CD4-positive, alpha-beta T cell treated with Interleukin-15 for 1 hour (primary cell): ENCODE measurements at regions not wholly inside any gene's neighbourhood (a gene's known extent, or its start where the extent isn't known, plus 50 kb on each side); places are given as distances from the start of the nearest gene placed in this dataset.
A peak's percentile ranks its signal among the peaks of the same experiment; 100 is the strongest.
"Not testable (repeated sequence)": the region's sequence is repeated elsewhere in the genome, so short reads cannot be mapped to it uniquely, and the experiment has no call there.

ENCODE experiments used
- DNase-seq: peaks from one replicate; pipeline ENCODE4 v3.0.0-alpha.2; 2020

DNA sequence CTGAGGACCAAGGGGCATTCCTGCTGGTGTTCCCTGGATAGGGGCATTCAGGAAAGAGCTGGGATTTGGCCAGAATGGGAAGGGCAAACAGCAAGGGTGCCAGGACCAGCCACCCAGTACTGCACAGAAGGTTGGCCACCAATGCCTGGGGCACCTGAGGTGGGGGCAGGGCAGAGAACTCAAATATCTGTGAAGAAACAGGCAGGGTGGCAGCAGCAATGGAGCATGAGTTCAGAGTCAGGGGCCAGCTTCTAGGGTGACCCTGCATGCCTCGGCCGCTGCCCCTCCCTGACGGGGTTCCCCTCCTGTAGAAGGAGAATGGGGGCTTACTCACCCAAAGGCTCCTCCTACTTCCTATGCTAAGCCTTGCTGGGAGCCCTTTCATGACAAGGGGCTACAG is 79.3 kb upstream of the SHANK2 start:
- DNase-seq = peak; percentile 6

DNA sequence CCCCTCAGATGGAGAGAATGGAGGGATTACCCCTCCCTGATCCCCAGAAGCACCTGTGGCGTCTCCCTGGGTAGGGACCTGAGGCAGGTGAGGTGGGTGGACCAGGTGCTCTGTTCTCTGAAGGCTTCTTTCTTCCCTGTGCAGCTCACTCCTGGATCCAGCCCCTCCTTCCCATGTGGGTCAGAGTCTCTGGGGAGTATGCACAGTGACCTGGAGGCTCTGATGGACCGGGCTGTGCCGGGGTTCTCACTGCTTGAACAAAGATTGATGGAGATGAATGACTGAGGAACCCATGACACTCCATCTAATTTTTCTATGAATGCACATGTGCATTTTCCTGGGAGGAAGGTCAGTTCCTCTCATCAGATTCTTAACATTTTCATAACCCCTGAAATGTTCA is 78.6 kb upstream of the SHANK2 start:
- no peak for DNase-seq

DNA sequence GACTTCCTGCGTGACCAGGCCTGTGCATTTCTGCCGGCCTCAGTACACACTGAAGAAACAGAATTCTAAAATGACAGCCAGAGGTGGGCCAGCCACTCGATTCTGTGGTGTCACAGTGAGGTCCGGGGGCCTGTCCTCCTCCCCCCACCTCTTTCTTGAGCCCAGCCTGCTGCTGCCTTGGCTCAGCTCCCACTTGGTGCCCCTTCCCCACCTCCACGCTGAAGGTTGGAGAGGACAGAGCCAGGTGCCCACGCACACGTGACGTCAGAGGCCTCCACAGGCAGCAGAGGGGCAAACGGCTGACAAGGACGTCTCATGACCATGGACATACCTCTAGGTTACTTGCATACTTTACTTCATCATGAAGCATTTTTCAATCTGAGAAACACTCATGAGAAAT is 78.0 kb upstream of the SHANK2 start:
- DNase-seq = peak; percentile 4

DNA sequence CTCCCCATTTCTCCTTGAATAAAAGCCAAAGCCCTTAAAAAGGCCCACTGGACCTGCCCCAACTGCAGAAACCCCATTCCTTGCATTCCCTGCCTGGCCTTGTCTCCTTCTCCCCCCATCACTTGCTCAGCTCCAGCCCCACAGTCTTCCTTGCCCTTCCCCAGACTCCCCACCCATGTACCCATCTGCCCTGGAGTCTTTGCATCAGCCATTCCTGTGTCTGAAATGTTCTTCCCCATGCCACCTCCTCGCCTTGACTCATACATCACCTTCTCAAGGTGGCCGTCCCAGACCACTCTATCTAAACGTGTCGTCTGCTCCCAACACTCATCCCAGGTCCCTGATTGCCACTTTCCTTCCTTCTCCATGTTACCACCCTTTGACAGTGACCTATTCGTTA is 77.4 kb upstream of the SHANK2 start:
- DNase-seq = peak; percentile 15

DNA sequence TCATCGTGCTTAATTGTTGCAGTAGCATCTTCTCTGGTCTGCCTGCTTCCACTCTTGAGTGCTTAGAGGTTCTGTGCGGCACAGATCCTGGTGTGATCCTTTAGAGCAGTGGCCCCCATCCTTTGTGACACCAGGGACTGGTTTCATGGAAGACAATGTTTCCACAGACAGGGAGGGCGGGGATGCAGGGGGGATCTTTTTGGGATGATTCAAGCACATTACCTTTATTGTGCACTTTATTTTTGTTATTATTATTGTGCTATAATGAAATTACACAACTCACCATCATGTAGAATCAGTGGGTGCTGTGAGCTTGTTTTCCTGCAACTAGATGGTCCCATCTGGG is 76.8 kb upstream of the SHANK2 start:
- no peak for DNase-seq

DNA sequence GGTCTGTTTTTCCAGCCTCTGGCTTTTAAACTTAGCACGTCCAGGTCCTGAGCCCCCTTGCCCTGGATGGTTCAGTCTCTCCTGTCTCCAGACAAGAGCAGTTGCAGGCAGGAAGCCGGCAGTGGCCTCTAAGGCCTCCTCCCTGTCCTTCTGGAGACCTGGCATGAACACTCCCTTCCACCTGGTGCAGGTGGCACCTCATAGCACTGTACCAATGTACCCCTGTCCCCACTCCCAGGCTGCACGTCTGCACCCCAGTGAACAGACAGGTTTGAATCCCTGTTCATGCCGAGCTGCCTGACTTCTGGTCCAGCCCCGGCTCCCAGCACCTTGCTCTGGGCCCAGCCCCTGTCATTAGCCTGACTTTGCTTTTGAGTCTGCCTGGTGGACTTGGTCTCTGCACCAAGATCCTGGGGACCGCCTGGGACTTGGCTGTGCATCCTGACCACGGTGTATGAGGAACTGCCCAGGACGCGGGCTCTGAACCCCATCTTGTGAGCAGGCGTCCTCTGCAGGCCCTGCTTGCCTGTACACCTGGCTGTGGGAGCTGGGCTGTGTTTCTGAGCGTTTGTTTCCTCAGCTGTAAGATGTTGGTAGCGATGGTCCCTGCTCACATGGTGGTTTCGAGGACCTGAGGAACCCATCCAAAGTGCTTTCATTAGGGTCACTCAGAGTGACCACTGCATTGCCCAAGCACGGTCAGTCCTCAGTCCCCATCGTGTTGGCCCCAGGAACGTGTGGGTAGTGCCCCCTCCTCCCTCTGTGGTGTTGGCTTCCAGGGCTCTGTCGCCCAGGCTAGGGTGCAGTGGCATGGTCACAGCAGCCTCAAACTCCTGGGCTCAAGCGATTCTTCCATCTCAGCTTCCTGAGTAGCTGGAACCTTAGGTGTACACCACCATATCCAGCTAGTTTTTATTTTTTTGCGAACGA is 75.0 kb upstream of the SHANK2 start:
- peak; percentile 11 for DNase-seq

DNA sequence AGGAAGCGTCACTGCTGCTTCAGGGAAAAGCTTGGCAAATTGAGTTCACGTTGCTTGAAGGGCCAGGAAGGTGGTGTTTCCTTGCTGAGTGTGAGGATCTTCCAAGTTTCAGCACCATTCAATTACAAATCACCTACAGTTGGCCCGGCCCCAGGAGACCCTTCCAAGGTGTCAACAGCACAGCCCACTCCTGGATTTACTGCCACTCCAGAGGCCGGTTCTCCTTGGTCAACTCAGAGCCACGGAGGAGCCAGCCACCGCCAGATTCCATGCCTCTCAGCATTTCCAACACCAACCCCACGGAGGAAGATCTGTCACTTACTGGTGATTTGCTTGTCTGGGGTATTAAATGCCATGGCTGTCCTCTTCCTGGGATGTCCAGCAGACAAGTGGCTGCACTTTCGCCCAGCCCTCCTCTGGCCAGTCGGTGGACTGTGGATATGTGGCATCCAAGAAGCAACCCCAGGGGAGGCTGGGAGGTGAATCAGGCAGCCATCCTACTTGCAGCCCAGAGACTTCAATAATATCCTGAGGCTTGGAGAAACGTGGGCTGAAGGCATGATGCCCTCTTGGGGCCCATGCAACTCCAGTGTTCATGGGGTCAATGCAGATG is 74.1 kb upstream of the SHANK2 start:
- peak; percentile 6 for DNase-seq

DNA sequence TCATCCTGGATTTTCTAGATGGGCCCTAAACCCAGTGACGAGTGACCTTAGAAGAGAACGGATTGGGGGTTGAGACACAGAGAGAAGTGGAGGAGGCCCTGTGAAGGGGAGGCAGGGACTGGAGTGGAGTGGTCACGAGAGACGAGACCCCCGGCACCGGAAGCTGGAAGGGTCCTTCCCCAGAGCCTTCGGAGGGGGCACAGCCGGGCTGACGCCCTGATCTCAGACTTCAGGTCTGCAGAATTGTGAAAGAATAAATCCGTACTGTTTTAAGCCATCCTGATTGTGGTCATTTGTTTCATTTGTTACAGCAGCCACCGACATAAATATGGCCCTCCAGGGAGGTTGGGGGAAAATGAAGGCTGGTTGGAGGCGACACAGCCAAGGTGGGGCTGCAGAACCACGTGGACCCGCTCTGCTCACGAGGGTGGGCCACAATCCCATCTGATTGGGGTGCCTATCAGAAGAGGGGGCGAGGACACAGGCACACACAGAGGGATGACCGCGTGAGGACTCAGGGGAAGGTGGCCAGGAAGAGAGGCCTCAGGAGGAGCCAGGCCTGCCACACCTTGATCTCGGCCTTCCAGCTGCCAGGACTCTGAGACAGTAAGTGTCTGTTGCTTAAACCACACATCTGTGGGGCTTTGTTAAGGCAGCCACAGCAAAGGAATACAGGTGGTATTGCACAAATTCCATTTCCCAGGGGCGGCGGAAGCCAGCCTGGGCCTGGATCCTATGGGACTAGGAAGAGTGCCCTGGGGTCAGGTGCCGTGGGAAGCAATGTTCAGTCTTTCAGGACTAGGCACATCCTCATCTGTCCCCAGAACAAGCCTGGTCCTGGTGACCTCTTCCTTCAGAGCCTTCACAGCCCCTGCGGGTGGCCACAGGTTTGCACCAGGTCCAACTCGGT is 73.3 kb upstream of the SHANK2 start:
- no peak for DNase-seq

DNA sequence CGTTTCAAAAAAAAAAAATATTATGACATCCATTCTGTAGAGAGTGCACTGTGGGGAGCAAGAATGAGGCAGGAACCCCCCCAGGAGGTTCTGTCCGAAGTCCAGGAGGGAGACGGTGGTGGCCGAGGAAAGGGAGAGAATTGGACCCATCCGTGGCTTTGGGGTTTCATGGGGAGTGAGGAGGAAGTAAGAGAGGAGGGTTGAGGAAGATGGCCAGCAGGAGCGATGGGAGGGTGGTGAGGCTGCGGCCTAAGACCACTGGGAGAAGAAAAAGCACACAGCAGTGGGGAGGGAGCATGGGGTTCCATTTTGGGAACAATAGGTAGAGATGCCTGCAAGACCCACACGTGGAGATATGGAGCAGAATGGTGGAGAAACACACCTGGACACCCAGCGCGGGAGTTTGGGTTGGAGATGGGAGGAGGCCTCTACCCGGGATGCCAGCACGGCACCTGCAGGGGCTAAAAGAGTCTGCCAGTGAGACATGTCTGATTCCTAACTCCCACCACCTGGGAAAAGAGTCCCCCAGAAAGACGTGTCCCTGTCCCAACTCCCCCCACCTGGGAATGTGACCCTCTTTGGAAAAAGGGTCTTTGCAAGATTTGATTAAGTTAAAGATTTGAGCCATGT is 72.5 kb upstream of the SHANK2 start:
- no peak for DNase-seq

DNA sequence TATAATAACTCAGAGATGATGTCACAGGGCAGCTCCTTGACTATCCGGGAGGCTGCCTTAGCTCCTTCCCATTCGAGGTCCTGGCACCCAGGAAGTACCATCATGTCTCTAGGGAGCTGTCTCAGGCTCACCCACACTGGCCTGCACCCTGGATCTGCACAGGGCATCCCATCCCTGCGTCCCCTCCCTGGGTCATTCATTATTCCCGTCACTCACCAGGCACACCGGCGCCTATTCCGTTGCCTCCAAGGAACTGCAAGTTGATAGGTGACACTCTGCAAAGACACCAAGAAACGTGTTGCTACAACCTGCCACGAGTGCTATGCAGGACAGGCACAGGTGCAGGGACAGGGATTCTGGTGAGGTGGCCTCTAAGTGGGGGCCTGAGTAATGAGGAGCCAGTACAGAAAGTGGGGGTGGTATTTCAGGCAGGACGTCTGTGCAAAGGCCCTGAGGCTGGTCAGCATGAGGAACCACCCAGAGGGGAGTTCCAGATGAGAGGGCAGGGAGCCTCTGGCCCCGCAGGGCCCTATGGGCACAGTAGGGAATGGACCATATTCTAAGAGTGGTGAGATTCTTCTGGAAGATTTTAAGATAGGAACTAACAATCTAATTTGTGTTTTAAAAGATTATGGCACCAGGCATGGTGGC is 71.6 kb upstream of the SHANK2 start:
- no peak for DNase-seq

DNA sequence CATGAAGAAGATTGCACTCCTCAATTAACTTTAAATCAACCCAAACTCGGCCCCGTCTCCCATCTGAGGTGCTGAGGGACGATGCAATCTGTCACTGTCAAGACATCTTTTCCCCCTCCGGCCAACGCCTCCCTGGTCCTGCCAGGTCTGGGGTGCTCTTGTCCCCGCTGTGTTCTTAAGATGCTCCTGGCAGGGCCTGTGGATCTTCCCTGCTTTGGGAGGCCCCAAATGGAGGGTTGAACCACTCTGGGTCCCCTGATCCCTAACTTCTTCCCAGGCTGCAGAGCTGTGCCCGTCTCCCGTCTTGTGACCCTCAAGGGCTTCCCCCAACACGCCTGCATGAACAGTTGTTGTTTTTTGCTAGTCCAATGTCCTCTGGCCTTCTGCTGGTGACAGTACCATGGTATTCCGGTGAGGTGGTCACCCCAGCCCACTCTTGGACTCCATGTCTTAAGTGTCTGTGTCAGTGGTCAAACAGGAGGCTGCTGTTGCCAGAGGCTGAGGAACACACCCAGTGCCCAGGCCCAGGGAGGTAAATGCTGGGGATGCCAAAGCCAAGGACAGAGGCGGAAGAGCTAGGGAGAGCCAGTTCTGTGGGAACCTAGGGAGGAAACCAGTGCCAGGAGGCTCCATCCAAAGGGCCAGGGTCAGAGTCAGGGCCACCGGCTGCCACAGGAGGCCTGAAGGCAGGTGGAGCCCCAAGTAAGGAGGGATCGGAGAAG is 70.6 kb upstream of the SHANK2 start:
- DNase-seq = no peak

DNA sequence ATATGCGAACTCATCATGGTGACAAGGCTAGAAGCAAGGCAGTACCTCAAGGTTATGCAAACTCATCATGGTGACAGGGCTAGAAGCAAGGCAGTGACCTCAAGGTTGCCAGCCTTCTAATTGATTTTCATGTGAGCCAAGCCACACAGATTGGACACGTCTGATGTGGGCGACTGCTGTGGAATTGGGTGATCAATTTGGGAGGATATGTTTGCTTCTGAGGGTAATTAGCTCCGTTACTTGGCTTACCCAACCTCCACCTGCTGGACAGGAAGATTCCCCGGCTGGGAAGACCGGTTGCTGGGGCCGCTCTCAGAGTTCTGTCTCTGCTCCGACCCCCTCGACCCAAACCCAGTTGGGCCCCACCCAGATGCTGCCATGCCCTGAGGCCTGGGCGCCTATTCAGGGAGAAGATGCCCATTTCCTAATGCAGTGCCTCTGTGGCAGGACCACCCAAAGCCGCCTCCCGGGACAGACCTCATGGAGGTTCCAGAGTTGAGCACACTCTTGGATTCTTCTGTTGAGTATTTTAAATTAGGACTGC is 69.9 kb upstream of the SHANK2 start:
- no peak for DNase-seq

DNA sequence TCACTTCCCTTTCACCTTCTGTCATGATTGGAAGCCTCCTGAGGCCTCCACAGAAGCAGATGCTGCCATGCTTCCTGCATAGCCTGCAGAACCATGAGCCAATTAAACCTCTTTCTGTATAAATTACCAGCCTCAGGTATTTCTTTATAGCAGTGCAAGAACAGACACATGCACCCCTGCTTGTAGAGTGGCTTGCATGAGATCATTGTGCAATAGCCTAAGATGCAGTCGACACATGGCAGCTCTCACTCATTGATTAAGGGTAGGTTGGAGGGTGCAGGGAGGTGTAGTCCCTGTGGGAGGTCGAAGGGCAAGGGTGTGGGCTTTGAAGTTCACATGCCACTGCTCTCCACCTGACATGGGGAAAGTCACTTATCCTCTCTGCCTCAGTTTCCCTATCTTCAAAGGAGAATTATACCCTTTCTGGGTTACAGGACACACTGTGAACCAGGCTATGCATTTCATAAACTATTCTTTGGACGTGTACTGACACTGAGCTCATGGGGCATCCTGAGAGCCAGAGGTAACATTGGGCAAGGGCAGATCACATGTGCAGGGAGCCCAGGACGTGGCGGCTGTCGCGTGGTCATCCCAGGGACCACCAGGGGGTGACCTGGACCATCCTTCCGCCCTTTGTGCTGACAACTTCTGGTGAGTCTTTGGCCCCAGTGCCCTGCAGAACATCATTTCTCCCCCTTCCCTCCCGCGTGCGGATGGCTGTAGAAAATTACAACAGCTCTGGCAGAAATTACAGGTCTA is 69.2 kb upstream of the SHANK2 start:
- DNase-seq = no peak

DNA sequence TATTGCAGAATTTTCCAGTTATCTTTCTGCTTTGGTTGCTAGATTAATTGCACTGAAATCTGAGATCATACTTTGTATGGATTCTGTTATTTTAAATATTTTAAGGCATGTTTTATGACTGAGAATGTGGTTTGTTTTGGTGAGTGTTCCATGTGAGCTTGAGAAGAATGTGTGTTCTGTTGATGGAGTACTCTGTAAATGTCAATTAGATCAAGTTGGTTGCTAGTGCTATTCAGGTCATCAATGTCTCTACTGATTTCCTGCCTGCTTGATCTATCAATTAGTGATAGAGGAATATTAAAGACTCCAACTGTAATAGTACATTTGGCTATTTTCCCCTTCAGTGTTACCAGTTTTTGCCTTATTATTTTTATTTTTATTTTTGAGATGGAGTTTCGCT is 64.3 kb upstream of the SHANK2 start:
- no peak for DNase-seq

DNA sequence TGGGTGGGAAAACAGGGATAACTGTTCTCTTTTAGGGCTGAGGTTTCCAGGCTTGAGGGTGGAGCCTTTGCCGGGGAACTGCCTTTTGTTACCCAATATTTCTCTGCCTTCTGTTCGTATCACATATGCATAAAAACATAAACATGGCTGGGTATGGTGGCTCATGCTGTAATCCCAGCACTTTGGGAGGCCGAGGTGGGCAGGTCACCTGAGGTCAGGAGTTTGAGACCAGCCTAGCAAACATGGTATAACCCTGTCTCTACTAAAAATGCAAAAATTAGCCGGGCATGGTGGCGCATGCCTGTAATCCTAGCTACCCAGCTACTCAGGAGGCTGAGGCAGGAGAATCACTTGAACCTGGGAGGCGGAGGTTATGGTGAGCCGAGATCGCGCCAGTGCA is 60.2 kb upstream of the SHANK2 start:
- DNase-seq = not testable (repeated sequence)

DNA sequence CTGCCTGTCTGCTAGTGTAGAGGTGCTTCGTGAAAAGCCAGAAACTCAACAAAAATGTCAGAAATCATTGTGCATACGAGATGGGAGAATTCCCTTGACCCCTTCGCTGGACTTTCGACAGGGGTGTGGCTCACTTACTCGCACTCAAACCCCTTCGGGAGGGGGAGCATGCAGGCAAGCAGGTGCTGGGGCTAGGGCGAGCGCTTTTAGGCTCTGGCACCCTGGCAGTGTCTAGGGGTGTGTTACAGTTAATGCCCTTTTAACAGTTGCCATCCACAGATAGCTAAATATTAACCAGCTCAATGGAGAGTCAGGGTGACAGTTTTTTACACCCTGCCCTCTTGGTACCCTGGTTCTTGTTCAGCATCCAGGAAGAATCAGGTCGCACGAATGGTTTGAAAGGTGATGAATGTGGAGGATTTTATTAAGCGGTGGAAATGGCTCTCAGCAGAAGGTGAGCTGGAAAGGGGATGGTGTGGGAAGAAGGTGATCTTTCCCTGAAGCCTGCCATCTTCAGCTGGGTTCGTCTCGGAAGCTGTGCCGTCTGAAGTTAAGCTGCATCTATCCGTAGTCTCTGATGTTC is 59.6 kb upstream of the SHANK2 start:
- DNase-seq = no peak

DNA sequence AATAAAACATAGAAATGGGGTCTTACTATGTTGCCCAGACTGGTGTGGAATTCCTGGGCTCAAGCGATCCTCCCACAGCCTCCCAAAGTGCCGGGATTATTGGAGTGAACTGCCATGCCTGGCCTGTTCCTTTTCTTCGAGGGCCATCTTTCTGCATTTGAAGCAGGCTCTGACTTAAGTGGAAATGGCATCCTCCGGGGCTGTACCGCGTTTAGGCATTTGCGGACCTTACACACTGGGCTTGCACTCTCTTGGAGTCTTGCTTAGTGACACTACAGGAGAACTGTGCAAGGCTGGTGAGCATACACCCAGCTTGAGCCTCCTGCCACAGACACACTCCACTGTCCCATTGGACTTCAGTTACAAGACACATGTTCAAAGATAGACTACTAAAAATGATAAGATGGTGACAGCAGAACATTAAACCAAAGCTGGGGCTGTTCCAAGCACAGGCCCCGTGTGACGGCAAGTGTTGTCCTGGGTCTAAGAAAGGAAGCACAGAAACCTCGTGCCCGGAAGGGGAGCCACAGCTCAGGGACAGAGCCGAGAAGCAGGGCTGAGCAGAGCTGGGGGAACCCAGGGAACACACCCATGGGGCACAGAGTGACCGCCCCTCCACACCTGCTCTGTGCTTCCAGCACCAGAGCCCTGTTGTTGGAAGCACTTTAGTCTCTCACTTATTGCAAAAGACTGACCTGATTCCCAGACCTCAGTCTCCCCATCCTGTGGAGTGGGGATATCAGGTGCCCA is 59.0 kb upstream of the SHANK2 start:
- no peak for DNase-seq

DNA sequence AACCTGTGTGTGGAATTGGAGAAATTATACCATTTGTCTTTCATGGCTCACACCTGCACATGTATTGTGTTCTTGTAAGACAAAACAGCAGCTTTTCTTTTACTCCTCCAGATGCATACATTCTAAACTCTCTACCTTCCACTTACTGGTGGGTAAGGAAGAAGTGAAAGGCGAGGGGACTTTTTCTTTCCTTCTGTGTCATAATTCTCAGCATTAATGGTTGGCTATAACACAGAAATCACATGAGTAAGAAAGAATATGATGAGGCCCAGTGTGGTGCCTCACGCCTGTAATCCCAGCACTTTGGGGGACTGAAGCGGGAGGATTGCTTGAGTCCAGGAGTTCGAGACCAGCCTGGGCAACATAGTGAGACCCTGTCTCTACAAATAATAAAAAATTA is 57.8 kb upstream of the SHANK2 start:
- no peak for DNase-seq

DNA sequence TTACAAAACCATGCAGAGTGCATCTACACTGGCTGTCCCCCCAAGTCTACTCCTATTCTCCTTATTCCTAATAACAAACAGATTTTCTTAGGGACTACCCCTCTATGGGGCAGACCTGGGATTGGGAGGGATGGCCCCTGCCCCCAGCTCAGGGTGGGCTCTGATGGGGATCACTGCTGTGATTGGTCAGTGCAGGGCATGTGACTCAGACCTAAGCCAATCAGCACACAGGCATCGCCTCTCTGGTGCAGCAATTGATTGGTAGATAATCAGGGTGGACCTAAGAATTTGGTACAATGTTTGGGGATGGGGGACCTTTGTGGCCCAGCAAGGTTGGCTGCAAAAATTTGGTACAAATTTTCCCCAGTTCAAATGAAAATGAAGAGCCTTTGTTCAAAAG is 57.2 kb upstream of the SHANK2 start:
- no peak for DNase-seq

DNA sequence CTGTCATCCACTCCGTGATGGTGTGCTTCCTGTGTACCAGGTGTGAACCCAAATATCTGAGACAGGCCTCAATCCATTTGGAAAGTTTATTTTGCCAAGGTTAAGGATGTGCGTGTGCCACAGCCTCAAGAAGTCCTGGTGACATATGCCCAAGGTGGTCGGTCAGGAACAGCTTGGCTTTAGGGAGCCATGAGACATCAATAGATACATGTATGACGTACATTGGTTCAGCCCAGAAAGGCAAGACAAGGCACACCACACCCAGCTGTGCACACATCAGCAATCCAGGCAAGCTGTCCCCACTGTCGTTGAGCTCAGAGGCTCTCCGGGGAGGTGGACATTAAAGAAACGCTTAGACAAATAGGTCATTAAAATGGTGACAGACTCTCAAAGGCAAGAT is 56.8 kb upstream of the SHANK2 start:
- no peak for DNase-seq
